Neural progenitor cell (in vitro differentiated cells): ENCODE measurements at regions not wholly inside any gene's neighbourhood (a gene's known extent, or its start where the extent isn't known, plus 50 kb on each side); places are given as distances from the start of the nearest gene placed in this dataset.

Experiments used
- DNase-seq: peaks from one replicate; pipeline ENCODE4 v3.0.0-alpha.2; 2016; ENCODE audit warnings: low spot score
- H2AFZ ChIP-seq: fragments of 200-600 bp; sonication (generic); replicated peaks from 2 replicates; pipeline ENCODE4 v1.6.1; 2016; ENCODE audit warnings: antibody characterized with exemption
- H3F3A ChIP-seq: fragments of 200-600 bp; sonication (generic); 2 replicates; pipeline ENCODE4 v1.6.1; 2016; ENCODE audit warnings: antibody characterized with exemption, low read depth
- H3K27ac ChIP-seq: fragments of 200-600 bp; sonication (generic); 2 replicates; pipeline ENCODE4 v1.5.1; 2016; ENCODE audit warnings: mild to moderate bottlenecking
- H3K27me3 ChIP-seq: fragments of 200-600 bp; sonication (generic); 2 replicates; pipeline ENCODE4 v1.6.1; 2016; ENCODE audit warnings: mild to moderate bottlenecking, moderate library complexity
- H3K36me3 ChIP-seq: fragments of 200-600 bp; sonication (generic); 2 replicates; pipeline ENCODE4 v1.5.1; 2016
- H3K4me1 ChIP-seq: fragments of 200-600 bp; sonication (generic); 2 replicates; pipeline ENCODE4 v1.6.1; 2016; ENCODE audit warnings: mixed run types
- H3K4me2 ChIP-seq: fragments of 200-600 bp; sonication (generic); 2 replicates; pipeline ENCODE4 v1.6.1; 2016
- H3K4me3 ChIP-seq: fragments of 200-600 bp; sonication (generic); 2 replicates; pipeline ENCODE4 v1.5.1; 2016
- H3K79me2 ChIP-seq: fragments of 200-600 bp; sonication (generic); 2 replicates; pipeline ENCODE4 v1.6.1; 2016; ENCODE audit warnings: low read depth
- H3K9ac ChIP-seq: fragments of 200-600 bp; sonication (generic); 2 replicates; pipeline ENCODE4 v1.6.1; 2016
- H3K9me3 ChIP-seq: fragments of 200-600 bp; sonication (generic); 2 replicates; pipeline ENCODE4 v1.5.1; 2016; ENCODE audit warnings: low read depth
- H4K20me1 ChIP-seq: fragments of 200-600 bp; sonication (generic); 2 replicates; pipeline ENCODE4 v1.6.1; 2016; ENCODE audit warnings: low read depth
- H3K27ac Mint-ChIP-seq: 3 replicates; pipeline ENCODE4 v1.8.0; 2021; ENCODE audit warnings: mixed read lengths
- H3K27me3 Mint-ChIP-seq: 2 replicates; pipeline ENCODE4 v1.8.0; 2022; ENCODE audit warnings: low read depth, mild to moderate bottlenecking, inconsistent platforms, moderate library complexity, mixed read lengths; ENCODE audit not compliant: insufficient read depth
- H3K36me3 Mint-ChIP-seq: 3 replicates; pipeline ENCODE4 v1.8.0; 2021; ENCODE audit warnings: mixed read lengths
- H3K4me1 Mint-ChIP-seq: 3 replicates; pipeline ENCODE4 v1.8.0; 2021; ENCODE audit warnings: mixed read lengths
- H3K4me3 Mint-ChIP-seq: 3 replicates; pipeline ENCODE4 v1.8.0; 2021; ENCODE audit warnings: mild to moderate bottlenecking, moderate library complexity, mixed read lengths
- H3K9me3 Mint-ChIP-seq: 3 replicates; pipeline ENCODE4 v1.8.0; 2020; ENCODE audit warnings: mixed read lengths
- EZH2 ChIP-seq: fragments of 200-600 bp; sonication (generic); IDR thresholded peaks from 2 replicates; pipeline ENCODE4 v1.6.1; 2017; ENCODE audit warnings: antibody characterized with exemption, mild to moderate bottlenecking, moderate library complexity
- EZH2phosphoT487 ChIP-seq: fragments of 200-600 bp; sonication (generic); IDR thresholded peaks from 2 replicates; pipeline ENCODE4 v1.6.1; 2017; ENCODE audit warnings: antibody characterized with exemption
- TF ChIP-seq, protein P1 (sequence below): fragments of 200-600 bp; sonication (generic); IDR thresholded peaks from 2 replicates; pipeline ENCODE4 v1.5.1; 2017; ENCODE audit warnings: antibody characterized with exemption, mild to moderate bottlenecking

DNA sequence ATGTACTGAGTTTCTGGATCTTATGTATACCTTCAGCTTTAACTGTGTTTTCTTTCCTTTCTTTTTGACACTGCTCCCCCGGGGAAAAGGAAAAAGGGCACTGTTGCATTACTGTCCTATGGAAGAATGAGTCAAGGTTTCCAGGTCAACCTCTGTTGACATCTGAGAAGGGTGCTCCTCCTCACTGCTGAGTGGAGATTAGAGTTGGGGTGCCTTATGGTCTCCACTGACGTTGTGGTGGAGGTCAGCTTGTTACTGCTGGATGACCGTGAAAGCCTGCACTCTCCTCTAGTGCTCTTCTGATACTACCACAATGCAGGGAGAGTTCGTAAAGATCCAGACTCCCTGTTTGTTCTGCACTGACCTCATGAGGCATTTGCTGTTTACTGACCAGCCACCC is 252.1 kb upstream of the GRM7 start:
- Histone ChIP-seq H3K9me3 (no peaks in the 10 kb centered on the region), H3K36me3 (no peaks in the 10 kb centered on the region), H4K20me1 (no peaks in the 10 kb centered on the region), H3F3A (no peaks in the 10 kb centered on the region), H3K4me3 (no peak overlapping the region), H3K79me2 (no peaks in the 10 kb centered on the region), H3K4me1 (no peaks in the 10 kb centered on the region), H3K9ac (no peak overlapping the region), H2AFZ (no peak overlapping the region), H3K27ac (no peak overlapping the region), H3K27me3 (no peaks in the 10 kb centered on the region), H3K4me2 (no peak overlapping the region)
- Mint-ChIP-seq H3K36me3 (no peaks in the 10 kb centered on the region), H3K9me3 (no peaks in the 10 kb centered on the region), H3K27me3 (peaks cover 3% of the 10 kb centered on the region), H3K4me3 (no peak overlapping the region), H3K27ac (no peak overlapping the region), H3K4me1 (no peaks in the 10 kb centered on the region)
- no peak for DNase-seq
- TF ChIP-seq EZH2phosphoT487 (no peak), EZH2 (no peak)
- TF ChIP-seq, protein P1, sequence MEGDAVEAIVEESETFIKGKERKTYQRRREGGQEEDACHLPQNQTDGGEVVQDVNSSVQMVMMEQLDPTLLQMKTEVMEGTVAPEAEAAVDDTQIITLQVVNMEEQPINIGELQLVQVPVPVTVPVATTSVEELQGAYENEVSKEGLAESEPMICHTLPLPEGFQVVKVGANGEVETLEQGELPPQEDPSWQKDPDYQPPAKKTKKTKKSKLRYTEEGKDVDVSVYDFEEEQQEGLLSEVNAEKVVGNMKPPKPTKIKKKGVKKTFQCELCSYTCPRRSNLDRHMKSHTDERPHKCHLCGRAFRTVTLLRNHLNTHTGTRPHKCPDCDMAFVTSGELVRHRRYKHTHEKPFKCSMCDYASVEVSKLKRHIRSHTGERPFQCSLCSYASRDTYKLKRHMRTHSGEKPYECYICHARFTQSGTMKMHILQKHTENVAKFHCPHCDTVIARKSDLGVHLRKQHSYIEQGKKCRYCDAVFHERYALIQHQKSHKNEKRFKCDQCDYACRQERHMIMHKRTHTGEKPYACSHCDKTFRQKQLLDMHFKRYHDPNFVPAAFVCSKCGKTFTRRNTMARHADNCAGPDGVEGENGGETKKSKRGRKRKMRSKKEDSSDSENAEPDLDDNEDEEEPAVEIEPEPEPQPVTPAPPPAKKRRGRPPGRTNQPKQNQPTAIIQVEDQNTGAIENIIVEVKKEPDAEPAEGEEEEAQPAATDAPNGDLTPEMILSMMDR: no peak

DNA sequence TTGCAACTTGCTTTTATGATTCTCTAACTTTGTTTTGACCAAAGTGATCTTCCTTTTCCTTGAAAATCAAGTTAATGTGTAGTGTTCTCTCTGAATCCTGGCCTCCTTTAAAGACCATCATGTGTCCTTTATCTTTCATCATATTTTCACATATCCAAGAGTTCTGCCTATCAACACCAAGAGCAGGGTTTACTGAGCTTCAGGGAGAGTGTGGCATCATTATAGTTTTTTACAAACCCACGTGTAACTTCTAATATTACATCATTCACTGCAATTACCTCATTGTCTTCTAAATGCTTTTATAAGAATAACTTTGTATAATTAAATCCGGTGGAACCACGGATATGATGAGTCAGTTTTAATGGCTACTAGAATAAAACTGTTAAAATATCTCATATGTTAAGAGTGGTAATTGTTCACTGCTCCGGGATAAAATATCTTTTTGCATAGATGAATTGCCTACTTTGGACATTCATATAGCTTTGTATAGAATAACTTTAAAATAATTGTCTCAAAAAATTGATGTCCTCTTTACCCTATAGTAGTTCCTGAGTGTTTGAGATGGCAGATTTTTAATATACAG is 248.8 kb upstream of the GRM7 start:
- H3K27me3 ChIP-seq: no peaks in the 10 kb centered on the region
- H3K27ac Mint-ChIP-seq: no peak overlapping the region
- H3F3A ChIP-seq: no peaks in the 10 kb centered on the region
- no peaks in the 10 kb centered on the region for H3K4me1 ChIP-seq
- no peaks in the 10 kb centered on the region for H3K79me2 ChIP-seq
- peaks cover 3% of the 10 kb centered on the region for H3K27me3 Mint-ChIP-seq
- H3K4me3 Mint-ChIP-seq: no peak overlapping the region
- no peak overlapping the region for H3K9ac ChIP-seq
- no peak overlapping the region for H3K4me3 ChIP-seq
- H3K36me3 ChIP-seq: no peaks in the 10 kb centered on the region
- H3K36me3 Mint-ChIP-seq: no peaks in the 10 kb centered on the region
- no peak overlapping the region for H3K27ac ChIP-seq
- H3K4me1 Mint-ChIP-seq: no peaks in the 10 kb centered on the region
- H3K9me3 Mint-ChIP-seq: no peaks in the 10 kb centered on the region
- TF ChIP-seq, protein P1: no peak
- H2AFZ ChIP-seq: no peak overlapping the region
- no peak overlapping the region for H3K4me2 ChIP-seq
- H3K9me3 ChIP-seq: no peaks in the 10 kb centered on the region
- no peak for DNase-seq
- H4K20me1 ChIP-seq: no peaks in the 10 kb centered on the region

DNA sequence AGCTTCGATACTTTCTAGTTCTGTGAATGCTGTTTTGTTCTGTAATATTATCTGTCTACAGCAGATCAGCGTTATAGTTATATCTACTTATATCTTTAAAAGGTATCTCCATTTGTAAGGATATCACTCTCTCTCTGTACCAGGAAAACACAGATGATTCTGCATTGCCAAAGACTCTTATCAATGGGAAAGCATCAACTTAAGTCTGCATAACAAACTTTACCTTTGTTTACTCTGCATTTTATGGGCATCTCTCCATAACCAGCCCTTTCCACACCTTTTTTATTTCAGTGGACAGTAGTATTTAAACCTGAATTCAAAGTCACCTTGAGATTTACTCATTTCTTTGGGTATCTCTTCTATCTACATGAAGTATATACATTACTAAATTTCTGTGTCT is 238.7 kb upstream of the GRM7 start:
- H3K4me1 ChIP-seq: no peaks in the 10 kb centered on the region
- no peaks in the 10 kb centered on the region for H3K9me3 Mint-ChIP-seq
- no peaks in the 10 kb centered on the region for H3K9me3 ChIP-seq
- no peak overlapping the region for H3K27ac Mint-ChIP-seq
- H3K4me3 Mint-ChIP-seq: no peak overlapping the region
- no peaks in the 10 kb centered on the region for H3K27me3 ChIP-seq
- H2AFZ ChIP-seq: no peak overlapping the region
- no peak for DNase-seq
- no peaks in the 10 kb centered on the region for H3K36me3 ChIP-seq
- H3K79me2 ChIP-seq: no peaks in the 10 kb centered on the region
- no peaks in the 10 kb centered on the region for H3F3A ChIP-seq
- no peak overlapping the region for H3K9ac ChIP-seq
- TF ChIP-seq, protein P1: no peak
- TF ChIP-seq EZH2: no peak
- no peak for TF ChIP-seq EZH2phosphoT487
- H3K4me1 Mint-ChIP-seq: no peaks in the 10 kb centered on the region
- H3K27ac ChIP-seq: no peak overlapping the region
- no peaks in the 10 kb centered on the region for H4K20me1 ChIP-seq
- no peak overlapping the region for H3K4me3 ChIP-seq
- H3K36me3 Mint-ChIP-seq: no peaks in the 10 kb centered on the region
- no peaks in the 10 kb centered on the region for H3K27me3 Mint-ChIP-seq
- H3K4me2 ChIP-seq: no peak overlapping the region
